A673 (cell line): ENCODE measurements at regions not wholly inside any gene's neighbourhood (a gene's known extent, or its start where the extent isn't known, plus 50 kb on each side); places are given as distances from the start of the nearest gene placed in this dataset.

Experiments
- BruUV-seq: library from RNA; stranded (reverse); fragments of 400-500 nt; replicated peaks from 2 replicates; lab custom pipeline; 2021; lab: Mats Ljungman, UMichigan
- CTCF ChIA-PET: fragments of 300-600 bp; sonication (Branson Sonifier 250); formaldehyde crosslinking; loops from one replicate; lab custom pipeline; 2022; ENCODE audit warnings: antibody characterized with exemption; lab: Charles Lee
- POLR2A ChIA-PET: fragments of 300-600 bp; sonication (Branson Sonifier 250); formaldehyde crosslinking; loops from one replicate; lab custom pipeline; 2022; ENCODE audit warnings: antibody characterized with exemption; ENCODE audit not compliant: low non-redundant PET; lab: Charles Lee
- DNase-seq: peaks from one replicate; pipeline ENCODE4 v3.0.0-alpha.2; 2015; ENCODE audit warnings: low spot score
- H3K27ac ChIP-seq: fragments of 200-600 bp; sonication (generic); 2 replicates; pipeline ENCODE4 v1.5.1; 2016; ENCODE audit warnings: mixed run types, low read depth, mild to moderate bottlenecking, mixed read lengths, antibody characterized with exemption, low read length; ENCODE audit not compliant: poor library complexity, severe bottlenecking
- H3K27me3 ChIP-seq: fragments of 200-600 bp; sonication (generic); replicated peaks from 2 replicates; pipeline ENCODE4 v1.6.1; 2017; ENCODE audit warnings: mixed run types, low read depth, mild to moderate bottlenecking, mixed read lengths, antibody characterized with exemption, low read length; ENCODE audit not compliant: insufficient read depth, poor library complexity
- H3K36me3 ChIP-seq: fragments of 200-600 bp; sonication (generic); 2 replicates; pipeline ENCODE4 v1.6.1; 2016; ENCODE audit warnings: mixed run types, mild to moderate bottlenecking, mixed read lengths, antibody characterized with exemption, low read length; ENCODE audit not compliant: insufficient read depth, poor library complexity, severe bottlenecking
- H3K4me1 ChIP-seq: fragments of 200-600 bp; sonication (generic); 2 replicates; pipeline ENCODE4 v1.6.1; 2017; ENCODE audit warnings: mixed run types, mild to moderate bottlenecking, mixed read lengths, antibody characterized with exemption, low read length; ENCODE audit not compliant: insufficient read depth, poor library complexity, severe bottlenecking
- H3K4me3 ChIP-seq: fragments of 200-600 bp; sonication (generic); 2 replicates; pipeline ENCODE4 v1.5.1; 2016; ENCODE audit warnings: low read depth, mixed run types, mild to moderate bottlenecking, mixed read lengths, low read length; ENCODE audit not compliant: poor library complexity, severe bottlenecking
- H3K9me3 ChIP-seq: fragments of 200-600 bp; sonication (generic); 2 replicates; pipeline ENCODE4 v1.6.1; 2016; ENCODE audit warnings: mixed run types, low read depth, mild to moderate bottlenecking, mixed read lengths, antibody characterized with exemption, low read length; ENCODE audit not compliant: poor library complexity, severe bottlenecking
- CTCF ChIP-seq: fragments of 300-800, 200-600 bp; sonication (generic); conservative IDR thresholded peaks from 2 replicates; pipeline ENCODE4 v1.5.1; 2017; ENCODE audit warnings: low read depth, mild to moderate bottlenecking, antibody characterized with exemption, low read length, moderate library complexity, mixed read lengths
- EZH2 ChIP-seq: fragments of 200-600 bp; sonication (generic); IDR thresholded peaks from 2 replicates; pipeline ENCODE4 v1.6.1; 2017; ENCODE audit warnings: borderline replicate concordance, low read depth, mild to moderate bottlenecking, mixed read lengths, antibody characterized with exemption, low read length; ENCODE audit not compliant: poor library complexity, severe bottlenecking
- intact Hi-C: fragments of 100-400 bp; cut with micrococcal nuclease; formaldehyde crosslinking; loops from one replicate; pipeline ENCODE4 v1.10.0; 2022; ENCODE audit not compliant: unreplicated experiment

GRCh38 chr1:90356991-90357390 is 360.1 kb downstream of the BARHL2 start:
- H3K36me3 ChIP-seq, result no peaks in the 10 kb centered on the region
- no peaks in the 10 kb centered on the region for H3K27me3 ChIP-seq
- no peak overlapping the region for H3K27ac ChIP-seq
- H3K4me1 ChIP-seq, result peaks cover 12% of the 10 kb centered on the region
- H3K9me3 ChIP-seq, result no peaks in the 10 kb centered on the region
- no TSS peak for BruUV-seq
- CTCF ChIA-PET, result no interaction called here
- POLR2A ChIA-PET, result no interaction called here
- intact Hi-C loops, result no loop called here
- DNase-seq, result no peak
- no peak overlapping the region for H3K4me3 ChIP-seq
- TF ChIP-seq CTCF (no peak), EZH2 (no peak)

DNA sequence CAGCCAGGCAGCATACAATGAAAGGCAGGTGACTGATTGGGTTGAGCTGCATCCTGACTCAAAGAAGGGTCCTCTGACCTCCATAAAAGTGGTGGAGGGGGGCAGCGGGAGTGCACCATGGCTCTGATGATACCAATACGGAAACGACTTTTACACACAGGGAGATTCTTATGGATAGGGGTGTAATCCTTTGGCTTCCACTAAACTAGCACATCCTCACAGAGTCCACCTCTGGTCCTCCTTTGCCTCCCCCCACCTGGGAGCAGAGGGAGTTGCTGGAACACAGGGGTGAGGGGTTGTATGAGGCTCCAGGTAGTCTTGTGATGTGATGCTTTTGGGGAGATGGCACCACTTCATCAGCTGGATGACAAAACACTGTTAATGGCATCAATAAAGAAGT is 361.0 kb downstream of the BARHL2 start:
- Histone ChIP-seq H3K36me3 (no peaks in the 10 kb centered on the region), H3K27ac (no peak overlapping the region), H3K4me1 (peaks cover 12% of the 10 kb centered on the region), H3K9me3 (no peaks in the 10 kb centered on the region), H3K4me3 (no peak overlapping the region), H3K27me3 (no peaks in the 10 kb centered on the region)
- ChIA-PET POLR2A (no interaction called here), CTCF (no interaction called here)
- no TSS peak for BruUV-seq
- no peak for DNase-seq
- intact Hi-C loops, result no loop called here
- TF ChIP-seq EZH2 (no peak), CTCF (no peak)

- no peak overlapping the region for H3K4me3 ChIP-seq
- intact Hi-C loops, result no loop called here
- H3K4me1 ChIP-seq, result peaks cover 12% of the 10 kb centered on the region
- no peaks in the 10 kb centered on the region for H3K27me3 ChIP-seq
- no peak overlapping the region for H3K27ac ChIP-seq
- no peaks in the 10 kb centered on the region for H3K36me3 ChIP-seq
- H3K9me3 ChIP-seq, result no peaks in the 10 kb centered on the region
- BruUV-seq, result no TSS peak
- ChIA-PET POLR2A (no interaction called here), CTCF (no interaction called here)
- no peak for DNase-seq
- TF ChIP-seq CTCF (no peak), EZH2 (no peak)
These were observed 359.8 kb downstream of the ZNF326 start for GRCh38 chr1:90354704-90355103.
